ENCODE measurements at regions not wholly inside any gene's neighbourhood (a gene's known extent, or its start where the extent isn't known, plus 50 kb on each side); places are given as distances from the start of the nearest gene placed in this dataset.
"Not testable (repeated sequence)": the region's sequence is repeated elsewhere in the genome, so short reads cannot be mapped to it uniquely, and the experiment has no call there.

GRCh38 chr1:117757668-117758067, 151.8 kb downstream of the TENT5C start:
- DNase-seq, result no peak

GRCh38 chr1:117758444-117759316, 152.8 kb downstream of the TENT5C start:
- peak; percentile 91 for DNase-seq

GRCh38 chr1:117759535-117759934, 153.7 kb downstream of the TENT5C start:
- DNase-seq, result no peak

- DNase-seq, result no peak
Measured at GRCh38 chr1:117760069-117760468, 154.2 kb downstream of the TENT5C start.

- peak; percentile 10 for DNase-seq
Measured at GRCh38 chr1:117760485-117760884, 154.6 kb downstream of the TENT5C start.

GRCh38 chr1:117767756-117768155, 161.7 kb downstream of the GDAP2 start:
- DNase-seq, result not testable (repeated sequence)

GRCh38 chr1:117770981-117771531, 158.4 kb downstream of the GDAP2 start:
- no peak for DNase-seq

- no peak for DNase-seq
Measured at GRCh38 chr1:117779364-117779763, 150.1 kb downstream of the GDAP2 start.

GRCh38 chr1:117780687-117781475, 148.5 kb downstream of the GDAP2 start:
- peak; percentile 81 for DNase-seq

- peak; percentile 4 for DNase-seq
Measured at GRCh38 chr1:117782056-117782455, 147.4 kb downstream of the GDAP2 start.

- no peak for DNase-seq
Measured at GRCh38 chr1:117783606-117784396, 145.6 kb downstream of the GDAP2 start.

GRCh38 chr1:117788014-117788413, 141.4 kb downstream of the GDAP2 start:
- DNase-seq, result no peak

GRCh38 chr1:117793413-117793812, 136.0 kb downstream of the GDAP2 start:
- DNase-seq, result peak; percentile 78

- peak; percentile 30 for DNase-seq
Measured at GRCh38 chr1:117794073-117794472, 135.3 kb downstream of the GDAP2 start.

GRCh38 chr1:117795190-117795589, 134.2 kb downstream of the GDAP2 start:
- no peak for DNase-seq

- no peak for DNase-seq
Measured at GRCh38 chr1:117795792-117796191, 133.6 kb downstream of the GDAP2 start.

- no peak for DNase-seq
Measured at GRCh38 chr1:117796226-117796625, 133.2 kb downstream of the GDAP2 start.

GRCh38 chr1:117798550-117798949, 130.9 kb downstream of the GDAP2 start:
- DNase-seq, result no peak

GRCh38 chr1:117802531-117803257, 126.7 kb downstream of the GDAP2 start:
- DNase-seq, result peak; percentile 44

- DNase-seq, result no peak
Measured at GRCh38 chr1:117803318-117803717, 126.1 kb downstream of the GDAP2 start.

GRCh38 chr1:117809764-117810163, 119.7 kb downstream of the GDAP2 start:
- no peak for DNase-seq

GRCh38 chr1:117810553-117810952, 118.9 kb downstream of the GDAP2 start:
- no peak for DNase-seq
